ENCODE measurements at regions not wholly inside any gene's neighbourhood (a gene's known extent, or its start where the extent isn't known, plus 50 kb on each side); places are given as distances from the start of the nearest gene placed in this dataset.
A peak's percentile ranks its signal among the peaks of the same experiment; 100 is the strongest.

DNA sequence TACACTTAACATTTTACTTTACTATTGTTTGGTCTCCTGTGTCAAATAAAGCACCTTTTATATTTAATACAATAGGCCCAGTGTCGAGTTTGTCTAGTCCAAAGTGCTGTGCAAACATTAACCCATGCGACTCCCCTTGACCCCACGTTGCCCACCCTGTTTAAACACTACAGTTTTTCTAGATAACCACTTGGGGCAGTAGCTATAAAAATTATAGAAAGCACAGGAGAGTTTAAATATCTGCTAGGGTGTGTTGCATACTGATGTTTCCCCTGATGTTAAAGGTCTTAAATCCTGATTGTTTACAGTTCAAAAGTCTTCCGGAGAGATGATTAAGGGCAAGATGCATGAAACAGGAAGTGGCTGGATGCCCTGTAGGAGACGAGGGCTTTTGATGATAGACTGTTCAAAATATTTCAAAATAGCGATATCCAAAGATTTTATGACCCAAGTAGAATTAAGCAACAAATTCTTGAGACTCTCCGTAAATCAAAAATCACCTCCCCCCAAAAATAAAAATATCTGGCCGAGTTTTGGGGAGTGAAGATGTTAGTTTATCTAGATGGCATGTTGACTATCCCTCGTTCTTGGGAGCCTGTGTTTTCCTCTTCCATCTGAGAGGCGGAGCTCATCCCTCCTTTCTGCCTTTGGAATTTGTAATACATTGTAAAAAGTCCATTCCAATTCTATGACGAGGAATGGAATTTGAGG lies 167.1 kb downstream of the FGF9 start:
- TF ChIP-seq, protein P1, sequence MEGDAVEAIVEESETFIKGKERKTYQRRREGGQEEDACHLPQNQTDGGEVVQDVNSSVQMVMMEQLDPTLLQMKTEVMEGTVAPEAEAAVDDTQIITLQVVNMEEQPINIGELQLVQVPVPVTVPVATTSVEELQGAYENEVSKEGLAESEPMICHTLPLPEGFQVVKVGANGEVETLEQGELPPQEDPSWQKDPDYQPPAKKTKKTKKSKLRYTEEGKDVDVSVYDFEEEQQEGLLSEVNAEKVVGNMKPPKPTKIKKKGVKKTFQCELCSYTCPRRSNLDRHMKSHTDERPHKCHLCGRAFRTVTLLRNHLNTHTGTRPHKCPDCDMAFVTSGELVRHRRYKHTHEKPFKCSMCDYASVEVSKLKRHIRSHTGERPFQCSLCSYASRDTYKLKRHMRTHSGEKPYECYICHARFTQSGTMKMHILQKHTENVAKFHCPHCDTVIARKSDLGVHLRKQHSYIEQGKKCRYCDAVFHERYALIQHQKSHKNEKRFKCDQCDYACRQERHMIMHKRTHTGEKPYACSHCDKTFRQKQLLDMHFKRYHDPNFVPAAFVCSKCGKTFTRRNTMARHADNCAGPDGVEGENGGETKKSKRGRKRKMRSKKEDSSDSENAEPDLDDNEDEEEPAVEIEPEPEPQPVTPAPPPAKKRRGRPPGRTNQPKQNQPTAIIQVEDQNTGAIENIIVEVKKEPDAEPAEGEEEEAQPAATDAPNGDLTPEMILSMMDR (IDR thresholded peaks at IDR 0.05; ENCODE audit: low read depth, low read length) = no peak

DNA sequence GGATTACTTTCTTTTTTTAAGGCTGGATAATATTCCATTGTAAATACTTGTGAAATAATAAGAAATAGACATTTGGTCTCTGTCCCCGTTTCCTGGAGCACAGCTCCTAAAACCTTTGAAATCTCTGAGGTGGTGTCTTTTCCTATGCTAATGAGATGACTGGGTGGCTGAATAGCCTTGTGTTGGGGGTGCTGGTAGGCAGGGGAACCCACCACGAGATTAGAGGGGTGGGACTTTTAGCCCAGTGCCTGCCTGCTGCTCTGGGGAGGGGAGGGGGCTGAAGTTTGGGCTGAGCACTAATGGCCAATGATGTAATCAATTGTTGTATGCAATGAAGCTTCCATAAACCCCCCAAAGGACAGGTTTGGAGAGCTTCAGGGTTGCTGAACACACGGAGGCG lies 175.7 kb downstream of the FGF9 start:
- TF ChIP-seq, protein P1 (IDR thresholded peaks at IDR 0.05; ENCODE audit: low read depth, low read length) = no peak
- no peak overlapping the region for H3K4me3 ChIP-seq (ENCODE audit: low read depth, low read length)

More for the DNA sequence above, 167.1 kb downstream of the FGF9 start:
- H3K4me3 ChIP-seq (ENCODE audit: low read depth, low read length) = peak overlapping the region; percentile 17; the same call in 1 of the 2 replicates

DNA sequence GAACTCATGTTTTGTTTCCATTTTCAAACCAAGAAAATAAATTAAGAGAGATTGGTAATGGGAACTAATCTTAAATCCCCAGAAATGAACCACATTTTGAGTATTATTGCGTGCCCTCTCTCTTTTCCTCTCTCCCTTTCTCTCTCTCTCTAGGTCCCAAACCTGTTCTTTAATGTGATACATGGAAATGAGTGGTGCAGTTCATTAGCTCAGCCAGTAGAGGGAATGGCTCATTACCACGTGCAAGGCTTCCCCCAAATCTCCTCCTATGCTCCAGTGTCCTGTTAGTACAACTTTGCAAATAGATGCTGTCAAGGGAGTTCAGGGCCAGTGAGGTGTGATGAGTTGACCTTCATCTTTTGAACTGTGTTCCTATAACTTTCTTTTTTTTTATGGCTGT lies 178.4 kb downstream of the FGF9 start:
- TF ChIP-seq, protein P1 (IDR thresholded peaks at IDR 0.05; ENCODE audit: low read depth, low read length) = peak; percentile 67
- H3K4me3 ChIP-seq (ENCODE audit: low read depth, low read length) = no peak overlapping the region

DNA sequence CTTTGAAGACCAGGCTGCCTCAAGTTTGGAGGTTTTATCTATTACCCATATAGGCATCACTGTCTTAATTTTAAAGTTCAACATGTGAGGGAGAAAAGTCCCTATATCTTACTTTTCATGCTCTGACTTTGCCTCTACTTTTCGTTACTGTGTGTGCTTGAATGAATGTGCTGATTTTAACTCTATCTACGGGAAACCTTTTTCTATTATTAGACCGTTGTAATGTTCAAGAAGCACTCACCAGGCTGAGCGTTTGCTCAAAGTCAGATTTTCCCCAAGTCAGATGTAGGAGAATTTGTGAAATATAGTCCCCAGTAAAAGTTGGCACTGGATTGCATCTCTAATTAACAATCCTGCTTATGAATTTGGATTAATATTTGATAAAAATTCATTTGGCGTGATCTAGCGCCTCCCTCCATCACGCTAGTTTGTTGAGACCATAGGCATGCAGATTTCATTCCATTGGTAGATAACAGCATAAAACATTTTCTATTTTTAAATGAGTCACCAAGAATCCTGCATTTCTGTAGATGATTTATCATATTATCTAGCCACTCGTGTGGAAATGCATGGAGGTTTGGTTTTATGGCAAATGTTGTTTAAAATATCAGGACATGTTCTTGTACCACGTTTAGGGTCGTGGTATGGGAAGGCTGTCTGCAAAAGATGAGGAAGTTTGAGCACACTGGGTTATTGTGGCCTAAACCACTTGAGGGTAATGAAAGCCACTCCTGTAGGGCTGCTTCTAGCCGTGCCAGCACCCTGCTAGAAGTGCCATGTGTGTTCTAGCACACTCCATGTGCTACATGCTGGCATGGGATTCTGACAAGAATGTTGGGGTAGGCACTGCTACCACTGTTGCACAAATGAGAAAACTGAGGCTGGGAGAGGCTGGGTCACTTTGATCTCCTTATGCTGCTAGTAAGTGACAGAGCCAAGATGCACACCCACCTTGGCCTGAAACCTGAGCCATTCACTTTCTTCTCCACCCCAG lies 179.4 kb downstream of the FGF9 start:
- no peak overlapping the region for H3K4me3 ChIP-seq (ENCODE audit: low read depth, low read length)
- TF ChIP-seq, protein P1 (IDR thresholded peaks at IDR 0.05; ENCODE audit: low read depth, low read length) = no peak

DNA sequence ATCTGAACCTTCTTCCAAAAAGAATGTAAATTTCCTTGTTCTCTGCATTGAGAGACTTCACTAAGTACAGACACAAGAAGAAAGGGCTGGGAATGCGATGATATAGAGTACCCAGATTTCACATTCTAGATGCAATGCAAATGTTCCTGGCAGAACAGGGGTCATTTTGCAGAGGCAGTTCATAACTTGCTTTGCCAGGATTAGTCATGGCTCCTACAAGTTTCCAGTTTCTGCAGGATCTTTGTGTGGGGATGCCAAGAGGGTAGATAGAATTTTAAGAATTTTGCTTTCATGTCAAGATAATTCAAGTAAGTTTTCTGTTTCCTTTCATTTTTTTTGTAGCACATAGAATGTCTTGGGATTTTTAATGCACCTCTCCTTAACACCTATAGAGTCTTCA lies 181.2 kb downstream of the FGF9 start:
- no peak overlapping the region for H3K4me3 ChIP-seq (ENCODE audit: low read depth, low read length)
- TF ChIP-seq, protein P1 (IDR thresholded peaks at IDR 0.05; ENCODE audit: low read depth, low read length) = no peak

DNA sequence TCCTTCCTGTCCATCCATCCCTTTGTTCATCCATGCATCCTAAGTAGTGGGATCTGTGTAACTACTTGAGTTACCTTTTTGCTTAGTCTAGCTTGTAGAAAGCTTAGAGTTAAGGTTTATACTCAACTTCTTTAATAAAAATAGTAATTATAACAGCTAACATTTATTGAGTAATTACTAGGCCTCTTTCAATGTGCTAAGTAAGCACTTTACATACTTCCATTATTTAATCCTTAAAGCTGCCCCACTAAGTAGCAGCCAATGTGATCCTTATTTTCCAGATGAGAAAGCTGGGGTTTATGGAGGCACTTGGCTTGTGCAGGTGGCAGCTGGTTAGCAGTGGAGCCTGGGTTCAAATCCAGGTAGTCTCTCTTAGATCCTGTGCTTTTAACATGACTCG lies 182.9 kb downstream of the FGF9 start:
- H3K4me3 ChIP-seq (ENCODE audit: low read depth, low read length) = no peak overlapping the region
- TF ChIP-seq, protein P1 (IDR thresholded peaks at IDR 0.05; ENCODE audit: low read depth, low read length) = no peak

DNA sequence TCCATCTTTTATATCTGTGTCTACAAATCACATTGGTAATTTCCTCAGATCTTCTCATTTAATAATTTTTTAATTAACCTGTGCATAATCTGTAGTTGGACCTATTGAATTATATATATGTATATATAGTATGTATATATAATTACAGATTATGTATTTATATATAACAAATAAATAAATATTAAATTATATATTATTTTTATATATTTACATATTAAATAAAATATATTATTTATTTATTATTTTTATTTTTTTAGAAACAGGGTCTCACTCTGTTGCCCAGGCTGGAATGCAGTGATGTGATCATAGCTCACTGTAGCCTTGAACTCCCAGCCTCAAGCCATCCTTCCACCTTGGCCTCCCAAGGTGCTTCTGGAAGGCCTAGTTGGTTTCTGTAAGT lies 197.9 kb downstream of the FGF9 start:
- H3K4me3 ChIP-seq (ENCODE audit: low read depth, low read length) = no peak overlapping the region
- TF ChIP-seq, protein P1 (IDR thresholded peaks at IDR 0.05; ENCODE audit: low read depth, low read length) = no peak

Data from WI38 (cell line).